ENCODE measurements at regions not wholly inside any gene's neighbourhood (a gene's known extent, or its start where the extent isn't known, plus 50 kb on each side); places are given as distances from the start of the nearest gene placed in this dataset.

DNA sequence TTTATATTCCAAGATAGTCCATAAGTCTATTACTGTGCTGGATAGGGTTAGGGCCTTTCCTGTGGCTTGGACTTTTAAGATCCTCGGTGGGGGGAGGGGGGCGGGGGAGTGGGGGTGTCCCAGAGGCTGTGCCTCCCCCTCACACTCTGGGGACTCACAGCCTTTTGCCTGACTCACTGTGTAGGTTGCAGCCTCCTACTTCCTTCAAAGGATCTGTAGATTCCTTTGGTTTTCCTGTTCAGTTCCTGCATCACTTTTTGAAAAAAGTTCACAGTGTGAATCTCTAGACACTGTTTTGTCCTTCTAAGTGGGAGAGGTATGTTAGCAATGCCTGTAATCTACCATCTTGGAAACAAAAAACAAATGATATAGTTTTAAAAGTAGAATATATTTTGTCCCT lies 999.9 kb downstream of the GLUD2 start:
- Histone ChIP-seq H3K27me3 (replicated peaks in 1 of 7) (no peaks in the 10 kb centered on the region), H3K27ac (no peak overlapping the region), H3K36me3 (no peaks in the 10 kb centered on the region), H3K4me3 (no peak overlapping the region), H3K9me3 (peaks cover 0 to 5% (median 0%) of the 10 kb centered on the region in 8 donors), H3K4me1 (no peaks in the 10 kb centered on the region)
- 22 to 58% (median 32%) methylated on average over 2 of the region's 2 CpGs; no CpG with 5 or more reads in 1 of the 5 donors for WGBS, 5 donors
- no peak for DNase-seq
- TF ChIP-seq, protein P1, sequence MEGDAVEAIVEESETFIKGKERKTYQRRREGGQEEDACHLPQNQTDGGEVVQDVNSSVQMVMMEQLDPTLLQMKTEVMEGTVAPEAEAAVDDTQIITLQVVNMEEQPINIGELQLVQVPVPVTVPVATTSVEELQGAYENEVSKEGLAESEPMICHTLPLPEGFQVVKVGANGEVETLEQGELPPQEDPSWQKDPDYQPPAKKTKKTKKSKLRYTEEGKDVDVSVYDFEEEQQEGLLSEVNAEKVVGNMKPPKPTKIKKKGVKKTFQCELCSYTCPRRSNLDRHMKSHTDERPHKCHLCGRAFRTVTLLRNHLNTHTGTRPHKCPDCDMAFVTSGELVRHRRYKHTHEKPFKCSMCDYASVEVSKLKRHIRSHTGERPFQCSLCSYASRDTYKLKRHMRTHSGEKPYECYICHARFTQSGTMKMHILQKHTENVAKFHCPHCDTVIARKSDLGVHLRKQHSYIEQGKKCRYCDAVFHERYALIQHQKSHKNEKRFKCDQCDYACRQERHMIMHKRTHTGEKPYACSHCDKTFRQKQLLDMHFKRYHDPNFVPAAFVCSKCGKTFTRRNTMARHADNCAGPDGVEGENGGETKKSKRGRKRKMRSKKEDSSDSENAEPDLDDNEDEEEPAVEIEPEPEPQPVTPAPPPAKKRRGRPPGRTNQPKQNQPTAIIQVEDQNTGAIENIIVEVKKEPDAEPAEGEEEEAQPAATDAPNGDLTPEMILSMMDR (IDR thresholded peaks at IDR 0.05 in 8 of 11, conservative IDR thresholded peaks at IDR 0.05 in 3 of 11) = no peak
- no peak for TF ChIP-seq POLR2AphosphoS5 (IDR thresholded peaks at IDR 0.05)
- no peak for TF ChIP-seq POLR2A (IDR thresholded peaks at IDR 0.05)
- intact Hi-C loops (cut with DNase I; ENCODE audit: low total_unique reads) = no loop called here

DNA sequence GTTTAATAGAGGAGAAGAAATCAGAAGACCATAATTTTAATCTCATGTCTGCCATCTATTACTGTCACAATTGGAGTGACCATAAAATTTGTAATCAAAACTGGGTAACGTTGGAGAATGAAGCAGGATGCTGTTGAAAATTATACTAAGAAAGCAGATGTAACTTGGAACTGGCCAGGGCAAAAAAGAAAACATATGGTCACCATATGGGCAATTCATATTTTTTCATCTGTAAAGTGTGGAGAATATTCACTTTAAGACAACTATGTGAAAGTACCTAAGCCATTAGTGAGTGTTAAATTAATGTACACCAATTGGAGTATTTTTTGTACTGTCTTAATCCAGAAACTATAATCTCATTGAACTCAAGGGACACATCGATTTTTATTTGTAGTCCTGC lies 1008.0 kb downstream of the GLUD2 start:
- H3K36me3 ChIP-seq = no peaks in the 10 kb centered on the region
- DNase-seq = no peak
- intact Hi-C loops (cut with DNase I; ENCODE audit: low total_unique reads) = no loop called here
- no peak for TF ChIP-seq POLR2A (IDR thresholded peaks at IDR 0.05)
- TF ChIP-seq, protein P1 (IDR thresholded peaks at IDR 0.05 in 8 of 11, conservative IDR thresholded peaks at IDR 0.05 in 3 of 11) = no peak
- TF ChIP-seq POLR2AphosphoS5 (IDR thresholded peaks at IDR 0.05) = no peak
- no peak overlapping the region for H3K27ac ChIP-seq
- H3K27me3 ChIP-seq (replicated peaks in 1 of 7) = no peaks in the 10 kb centered on the region
- no peaks in the 10 kb centered on the region for H3K4me1 ChIP-seq
- WGBS, 5 donors = 40 to 86% (median 50%) methylated on average over 2 of the region's 2 CpGs
- H3K4me3 ChIP-seq = no peak overlapping the region
- no peaks in the 10 kb centered on the region for H3K9me3 ChIP-seq

DNA sequence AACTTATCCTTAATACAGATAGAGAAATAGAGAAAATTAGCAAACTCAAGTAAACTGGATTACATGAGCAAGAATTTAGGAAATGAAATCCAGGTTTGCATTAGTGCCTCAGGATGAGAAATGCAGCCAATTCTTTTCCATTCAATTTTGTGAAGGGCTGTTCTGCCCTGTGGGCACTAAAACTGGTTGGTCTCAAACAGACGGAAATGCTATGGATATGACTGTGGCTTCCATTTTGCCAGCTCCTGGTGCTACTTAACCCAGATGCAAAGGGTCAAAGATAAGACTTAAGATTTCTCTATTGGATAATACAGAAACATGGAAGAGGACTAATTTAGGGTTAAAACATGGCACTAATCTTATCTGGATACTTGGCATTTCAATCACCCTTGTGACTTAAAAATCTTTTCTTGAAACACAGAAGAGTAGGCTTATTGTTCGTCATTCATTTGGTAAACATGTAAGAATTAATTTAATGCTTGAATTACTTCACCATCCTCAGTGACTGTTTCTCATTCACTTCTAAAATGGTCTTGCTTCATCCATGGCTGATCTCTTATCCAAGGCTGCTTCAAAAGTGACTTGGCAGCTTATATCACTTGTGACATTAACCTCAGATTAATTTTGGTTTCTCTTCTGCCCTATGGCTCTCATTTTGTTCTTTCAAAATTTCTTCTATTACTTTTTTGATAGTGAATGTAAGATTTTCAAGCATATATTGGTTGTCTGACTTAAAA lies 1008.7 kb downstream of the GLUD2 start:
- no peaks in the 10 kb centered on the region for H3K4me1 ChIP-seq
- no peaks in the 10 kb centered on the region for H3K27me3 ChIP-seq (replicated peaks in 1 of 7)
- DNase-seq = no peak
- TF ChIP-seq POLR2A (IDR thresholded peaks at IDR 0.05) (no peak), POLR2AphosphoS5 (IDR thresholded peaks at IDR 0.05) (no peak)
- TF ChIP-seq, protein P1 (IDR thresholded peaks at IDR 0.05 in 8 of 11, conservative IDR thresholded peaks at IDR 0.05 in 3 of 11) = no peak
- 63 to 90% (median 76%) methylated on average over 2 of the region's 2 CpGs for WGBS, 5 donors
- no peak overlapping the region for H3K27ac ChIP-seq
- intact Hi-C loops (cut with DNase I; ENCODE audit: low total_unique reads) = no loop called here
- no peak overlapping the region for H3K4me3 ChIP-seq
- H3K9me3 ChIP-seq = no peaks in the 10 kb centered on the region
- no peaks in the 10 kb centered on the region for H3K36me3 ChIP-seq

DNA sequence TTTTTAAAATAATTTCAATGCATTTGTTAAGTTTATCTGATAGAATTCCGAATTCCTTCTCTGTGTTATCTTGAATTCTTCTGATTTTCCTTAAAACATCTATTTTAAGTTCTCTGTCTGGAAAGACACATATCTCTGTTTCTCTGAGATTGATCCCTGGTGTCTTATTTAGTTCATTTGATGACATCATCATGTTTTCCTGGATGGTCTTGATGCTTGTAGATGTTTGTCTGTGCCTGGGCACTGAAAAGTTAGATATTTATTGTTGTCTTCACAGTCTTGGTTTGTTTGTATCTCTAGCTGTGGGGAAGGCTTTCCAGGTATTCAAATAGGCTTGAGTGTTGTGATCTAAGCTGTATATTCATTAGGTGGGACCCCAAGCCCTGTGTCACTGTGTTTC lies 1028.8 kb downstream of the GLUD2 start:
- Histone ChIP-seq H3K4me1 (no peaks in the 10 kb centered on the region), H3K27ac (no peak overlapping the region), H3K4me3 (no peak overlapping the region), H3K27me3 (replicated peaks in 1 of 7) (no peaks in the 10 kb centered on the region), H3K36me3 (no peaks in the 10 kb centered on the region), H3K9me3 (peaks cover 0 to 6% (median 0%) of the 10 kb centered on the region in 8 donors)
- intact Hi-C loops (cut with DNase I; ENCODE audit: low total_unique reads) = no loop called here
- no peak for TF ChIP-seq POLR2A (IDR thresholded peaks at IDR 0.05)
- TF ChIP-seq, protein P1 (IDR thresholded peaks at IDR 0.05 in 8 of 11, conservative IDR thresholded peaks at IDR 0.05 in 3 of 11) = no peak
- no peak for TF ChIP-seq POLR2AphosphoS5 (IDR thresholded peaks at IDR 0.05)
- DNase-seq = no peak
- WGBS, 5 donors = 55 to 75% (median 71%) methylated on average over 1 of the region's 1 CpG

Data from spleen (tissue), 11 donors.